ENCODE measurements at regions not wholly inside any gene's neighbourhood (a gene's known extent, or its start where the extent isn't known, plus 50 kb on each side); places are given as distances from the start of the nearest gene placed in this dataset.

DNA sequence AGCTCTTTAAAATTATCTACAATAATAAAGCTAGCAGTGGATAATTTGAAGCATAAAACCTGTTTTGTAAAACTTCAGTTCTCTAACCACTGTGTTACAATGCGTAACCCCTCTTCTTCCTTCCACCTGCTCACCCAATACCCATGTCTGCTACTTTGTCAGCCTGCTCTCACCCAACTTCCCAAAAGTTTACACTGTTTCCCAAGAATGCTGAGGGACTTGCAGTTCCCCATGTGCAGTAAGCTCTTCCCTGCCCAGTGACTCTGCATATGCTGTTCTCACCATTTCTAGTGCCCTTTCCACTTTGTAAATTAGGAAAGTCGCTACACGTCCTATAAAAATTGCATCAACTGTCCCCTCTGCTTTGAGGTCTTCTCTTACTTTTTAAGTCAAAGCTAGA is 315.9 kb upstream of the SEMA6D start:
- TF ChIP-seq TAF1 (IDR thresholded peaks at IDR 0.05; ENCODE audit: low read depth, low read length): no peak
- TF ChIP-seq, protein P1, sequence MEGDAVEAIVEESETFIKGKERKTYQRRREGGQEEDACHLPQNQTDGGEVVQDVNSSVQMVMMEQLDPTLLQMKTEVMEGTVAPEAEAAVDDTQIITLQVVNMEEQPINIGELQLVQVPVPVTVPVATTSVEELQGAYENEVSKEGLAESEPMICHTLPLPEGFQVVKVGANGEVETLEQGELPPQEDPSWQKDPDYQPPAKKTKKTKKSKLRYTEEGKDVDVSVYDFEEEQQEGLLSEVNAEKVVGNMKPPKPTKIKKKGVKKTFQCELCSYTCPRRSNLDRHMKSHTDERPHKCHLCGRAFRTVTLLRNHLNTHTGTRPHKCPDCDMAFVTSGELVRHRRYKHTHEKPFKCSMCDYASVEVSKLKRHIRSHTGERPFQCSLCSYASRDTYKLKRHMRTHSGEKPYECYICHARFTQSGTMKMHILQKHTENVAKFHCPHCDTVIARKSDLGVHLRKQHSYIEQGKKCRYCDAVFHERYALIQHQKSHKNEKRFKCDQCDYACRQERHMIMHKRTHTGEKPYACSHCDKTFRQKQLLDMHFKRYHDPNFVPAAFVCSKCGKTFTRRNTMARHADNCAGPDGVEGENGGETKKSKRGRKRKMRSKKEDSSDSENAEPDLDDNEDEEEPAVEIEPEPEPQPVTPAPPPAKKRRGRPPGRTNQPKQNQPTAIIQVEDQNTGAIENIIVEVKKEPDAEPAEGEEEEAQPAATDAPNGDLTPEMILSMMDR (IDR thresholded peaks at IDR 0.05; ENCODE audit: control extremely low read depth in 1 of 3, insufficient read depth in 1 of 3, low read depth in 1 of 3, low read length in 3 of 3): no peak
- TF ChIP-seq SIN3A (conservative IDR thresholded peaks at IDR 0.05 in 1 of 2, IDR thresholded peaks at IDR 0.05 in 1 of 2; ENCODE audit: low read depth in 1 of 2, low read length in 2 of 2): no peak

All from H1 (cell line).